Sigmoid colon (tissue), 4 donors: ENCODE measurements at regions not wholly inside any gene's neighbourhood (a gene's known extent, or its start where the extent isn't known, plus 50 kb on each side); places are given as distances from the start of the nearest gene placed in this dataset.

Experiments
- CTCF ChIP-seq, 4 experiments: fragments of 450-650 bp in 3 of 4; fragments of 200-600 bp in 1 of 4; IDR thresholded peaks; one replicate each; pipeline ENCODE4 v1.5.1; 2016 to 2019; ENCODE audit warnings: antibody characterized with exemption in 4 of 4, mild to moderate bottlenecking in 3 of 4, moderate library complexity in 2 of 4
- POLR2A ChIP-seq, 2 donors: fragments of 450-650 bp; IDR thresholded peaks; one replicate each; pipeline ENCODE4 v1.6.1; 2016; ENCODE audit warnings: antibody characterized with exemption in 2 of 2, mild to moderate bottlenecking in 2 of 2, moderate library complexity in 2 of 2
- POLR2AphosphoS5 ChIP-seq, 4 donors: sonication (generic); formaldehyde crosslinking; IDR thresholded peaks; one replicate each; pipeline ENCODE4 v1.6.1; 2017; ENCODE audit warnings: antibody characterized with exemption in 4 of 4

GRCh38 chr11:38927993-38928392 lies 2330.0 kb upstream of the RAG2 start:
- TF ChIP-seq POLR2AphosphoS5 (IDR thresholded peaks at IDR 0.05) = no peak
- no peak for TF ChIP-seq CTCF (IDR thresholded peaks at IDR 0.05)
- TF ChIP-seq POLR2A (IDR thresholded peaks at IDR 0.05) = no peak
